K562 (cell line): ENCODE measurements at regions not wholly inside any gene's neighbourhood (a gene's known extent, or its start where the extent isn't known, plus 50 kb on each side); places are given as distances from the start of the nearest gene placed in this dataset.

Source experiments
- ATAC-seq: fragments of 200-7000 bp; cut with Tn5 transposase; 3 replicates; pipeline ENCODE4 v1.9.1; 2020; ENCODE audit warnings: moderate library complexity
- BruUV-seq: library from RNA; stranded (reverse); fragments of 400-500 nt; replicated peaks from 2 replicates; lab custom pipeline; 2021; lab: Mats Ljungman, UMichigan
- CTCF ChIA-PET: fragments of 300-600 bp; formaldehyde crosslinking; extraction: SDS; loops from one replicate; lab custom pipeline; 2021; ENCODE audit warnings: low intra/inter-chr PET ratio; lab: Yijun Ruan, JAX
- POLR2A ChIA-PET: fragments of 300-600, 350-650 bp; sonication (Branson Sonifier 250); formaldehyde crosslinking; extraction: SDS; loops from one replicate; lab custom pipeline; 2021; ENCODE audit warnings: antibody characterized with exemption, inconsistent platforms; lab: Yijun Ruan, JAX
- DNase-seq, 4 experiments: peaks; one replicate each; pipeline versions ENCODE4 v3.0.0 to v3.0.0-alpha.2; 2011 to 2018; ENCODE audit warnings: low spot score in 3 of 4, mixed read lengths in 3 of 4; ENCODE audit errors: extremely low read depth in 1 of 4
- FAIRE-seq: peaks from 2 replicates; lab custom pipeline; 2011; peaks lifted over from hg19 to GRCh38; lab: Jason Lieb, UNC
- H2AFZ ChIP-seq: 2 replicates; pipeline ENCODE4 v1.6.0; 2011; ENCODE audit warnings: low read depth, low read length, control low read depth, inconsistent platforms
- H3K27ac ChIP-seq: fragments of 200-600 bp; 3 replicates; pipeline ENCODE4 v1.8.0; 2011; ENCODE audit warnings: low read depth, mild to moderate bottlenecking, control low read depth, inconsistent platforms, low read length, moderate library complexity, mixed read lengths; ENCODE audit errors: extremely low read depth
- H3K27me3 ChIP-seq, 2 experiments: fragments of 300-600 bp in 1 of 2; 2 replicates in 1 of 2; 3 replicates in 1 of 2; pipeline versions ENCODE4 v1.6.0 to v1.8.0; 2011; ENCODE audit warnings: inconsistent platforms in 2 of 2, low read length in 2 of 2, mild to moderate bottlenecking in 1 of 2, mixed read lengths in 1 of 2, moderate library complexity in 1 of 2; ENCODE audit not compliant: control insufficient read depth in 2 of 2, insufficient read depth in 2 of 2
- H3K36me3 ChIP-seq: fragments of 300-600 bp; 3 replicates; pipeline ENCODE4 v1.8.0; 2011; ENCODE audit warnings: mild to moderate bottlenecking, low read length, inconsistent platforms; ENCODE audit not compliant: control insufficient read depth, insufficient read depth
- H3K4me1 ChIP-seq, 2 experiments: fragments of 200-600 bp in 1 of 2; replicated peaks in 1 of 2; 2 replicates in 1 of 2; 3 replicates in 1 of 2; pipeline versions ENCODE4 v1.5.1 to v1.8.0; 2011; ENCODE audit warnings: inconsistent platforms in 2 of 2, low read length in 2 of 2, mild to moderate bottlenecking in 1 of 2, mixed read lengths in 1 of 2, moderate library complexity in 1 of 2; ENCODE audit not compliant: control insufficient read depth in 2 of 2, insufficient read depth in 2 of 2
- H3K4me2 ChIP-seq: 2 replicates; pipeline ENCODE4 v1.6.1; 2011; ENCODE audit warnings: low read length, control low read depth, inconsistent platforms, mixed read lengths; ENCODE audit not compliant: insufficient read depth
- H3K4me3 ChIP-seq: fragments of 200-600 bp; sonication (generic), shearing (Covaris generic); 2 replicates; pipeline ENCODE4 v1.5.1; 2016; ENCODE audit warnings: control low read depth, inconsistent platforms
- H3K79me2 ChIP-seq: fragments of 200-600 bp; 3 replicates; pipeline ENCODE4 v1.8.0; 2011; ENCODE audit warnings: low read length, inconsistent platforms; ENCODE audit not compliant: control insufficient read depth, insufficient read depth
- H3K9ac ChIP-seq, 2 experiments: 2 replicates each; pipeline versions ENCODE4 v1.6.0 to v1.6.1; 2011; ENCODE audit warnings: low read depth in 2 of 2, low read length in 2 of 2, control low read depth in 1 of 2, inconsistent platforms in 1 of 2, mild to moderate bottlenecking in 1 of 2, mixed read lengths in 1 of 2; ENCODE audit not compliant: insufficient read depth in 1 of 2
- H3K9me1 ChIP-seq: one replicate; pipeline ENCODE4 v1.6.0; 2011; ENCODE audit warnings: inconsistent platforms, mild to moderate bottlenecking, low read length, moderate library complexity; ENCODE audit not compliant: control insufficient read depth, insufficient read depth
- H3K9me3 ChIP-seq: replicated peaks from 2 replicates; pipeline ENCODE4 v1.5.1; 2011; ENCODE audit warnings: low read depth, low read length, inconsistent platforms; ENCODE audit not compliant: control insufficient read depth, insufficient read depth
- H4K20me1 ChIP-seq: replicated peaks from 2 replicates; pipeline ENCODE4 v1.6.1; 2011; ENCODE audit warnings: low read length, inconsistent platforms, mixed read lengths; ENCODE audit not compliant: control insufficient read depth, insufficient read depth
- BDP1 ChIP-seq: IDR thresholded peaks from 3 replicates; pipeline ENCODE4 v1.6.1; 2011; ENCODE audit not compliant: insufficient read length, insufficient read depth
- CEBPG ChIP-seq, 3 experiments: fragments of 200-800 bp in 1 of 3; sonication (Bioruptor generic) in 1 of 3; sonication (generic) in 1 of 3; formaldehyde crosslinking in 1 of 3; IDR thresholded peaks in 2 of 3; conservative IDR thresholded peaks in 1 of 3; 2 replicates each; pipeline versions ENCODE4 v1.6.1 to v1.8.0; 2016 to 2022; ENCODE audit warnings: missing compliant biosample characterization in 2 of 3, missing genetic modification characterization in 2 of 3, mild to moderate bottlenecking in 1 of 3, missing genetic modification reagents in 1 of 3
- ETS1 ChIP-seq: conservative IDR thresholded peaks from 2 replicates; pipeline ENCODE4 v1.6.1; 2011; ENCODE audit warnings: low read depth, mild to moderate bottlenecking, low read length; ENCODE audit not compliant: control insufficient read depth
- FOXA1 ChIP-seq: fragments of 450-650 bp; IDR thresholded peaks from 2 replicates; pipeline ENCODE4 v1.6.1; 2016; ENCODE audit warnings: mild to moderate bottlenecking, borderline replicate concordance
- HNRNPUL1 ChIP-seq: fragments of 200-400 bp; formaldehyde crosslinking; IDR thresholded peaks from 2 replicates; pipeline ENCODE4 v1.6.1; 2017; ENCODE audit warnings: low read length
- MEF2D ChIP-seq: conservative IDR thresholded peaks from 2 replicates; pipeline ENCODE4 v1.6.1; 2016; ENCODE audit warnings: low read depth, missing genetic modification characterization, missing compliant biosample characterization
- MEIS2 ChIP-seq: fragments of 450-650 bp; IDR thresholded peaks from 2 replicates; pipeline ENCODE4 v1.6.1; 2014; ENCODE audit warnings: mild to moderate bottlenecking; ENCODE audit not compliant: partially characterized antibody
- NFE2 ChIP-seq: IDR thresholded peaks from 2 replicates; pipeline ENCODE4 v1.6.1; 2014; ENCODE audit warnings: antibody characterized with exemption, low read depth
- NFIX ChIP-seq: fragments of 250-450 bp; sonication (Bioruptor Pico); IDR thresholded peaks from 2 replicates; pipeline ENCODE4 v1.4.0; 2020; ENCODE audit warnings: low read depth, mild to moderate bottlenecking, moderate library complexity
- PCBP2 ChIP-seq: fragments of 200-400 bp; formaldehyde crosslinking; IDR thresholded peaks from 2 replicates; pipeline ENCODE4 v1.6.1; 2018; ENCODE audit warnings: low read length, low read depth, mild to moderate bottlenecking, moderate library complexity; ENCODE audit not compliant: poor library complexity, severe bottlenecking
- PHF8 ChIP-seq: fragments of 200-600 bp; sonication (generic); IDR thresholded peaks from 2 replicates; pipeline ENCODE4 v1.6.1; 2012; ENCODE audit warnings: mixed run types, mild to moderate bottlenecking, inconsistent platforms, low read length, moderate library complexity, borderline replicate concordance
- RBM39 ChIP-seq: fragments of 200-400 bp; formaldehyde crosslinking; optimal IDR thresholded peaks from 2 replicates; pipeline ENCODE3; 2018; ENCODE audit warnings: low read depth, low read length
- SP2 ChIP-seq: IDR thresholded peaks from 2 replicates; pipeline ENCODE4 v1.6.1; 2011; ENCODE audit warnings: mild to moderate bottlenecking, low read depth, low read length, moderate library complexity; ENCODE audit not compliant: poor library complexity, severe bottlenecking; ENCODE audit errors: extremely low read depth
- TGIF2 ChIP-seq: sonication (generic); formaldehyde crosslinking; IDR thresholded peaks from 2 replicates; pipeline ENCODE4 v1.8.1; 2022; ENCODE audit warnings: mild to moderate bottlenecking, missing genetic modification reagents, moderate library complexity
- ZNF184 ChIP-seq: sonication (generic); formaldehyde crosslinking; IDR thresholded peaks from 2 replicates; pipeline ENCODE4 v1.5.0; 2020; ENCODE audit warnings: missing genetic modification reagents
- ZNF696 ChIP-seq: fragments of 250-450 bp; sonication (Bioruptor Pico); conservative IDR thresholded peaks from 2 replicates; pipeline ENCODE4 v1.4.0; 2020; ENCODE audit warnings: mild to moderate bottlenecking, moderate library complexity
- WGBS: fragments of 100-300 bp; shearing (Covaris generic); methylation state at CpG from one replicate; pipeline ENCODE4 v1.1.6; 2016; ENCODE audit warnings: low coverage, mixed read lengths; ENCODE audit not compliant: insufficient coverage; ENCODE audit errors: missing lambda C conversion rate; 5-methylcytosine and 5-hydroxymethylcytosine counted together
- in situ Hi-C: fragments of 300-500 bp; cut with MboI; formaldehyde crosslinking; loops from 4 replicates; pipeline ENCODE4 v1.15.0; 2018; ENCODE audit warnings: inconsistent platforms, mixed read lengths
- intact Hi-C: fragments of 100-400 bp; cut with micrococcal nuclease; formaldehyde crosslinking; loops from 2 replicates; pipeline ENCODE4 v1.14.2; 2022

GRCh38 chr18:68354176-68354575 is 360.7 kb downstream of the TMX3 start:
- Histone ChIP-seq H3K9me3 (no peaks in the 10 kb centered on the region), H3K4me2 (no peak overlapping the region), H4K20me1 (no peaks in the 10 kb centered on the region), H2AFZ (no peak overlapping the region), H3K27me3 (no peaks in the 10 kb centered on the region), H3K9me1 (no peaks in the 10 kb centered on the region), H3K4me3 (no peak overlapping the region), H3K36me3 (no peaks in the 10 kb centered on the region), H3K9ac (no peak overlapping the region), H3K79me2 (no peaks in the 10 kb centered on the region), H3K27ac (no peak overlapping the region), H3K4me1 (no peaks in the 10 kb centered on the region)
- no peak for TF ChIP-seq TGIF2 (CRISPR knock-in tag)
- no peak for TF ChIP-seq PCBP2
- no peak for TF ChIP-seq MEF2D
- ATAC-seq: no peak
- POLR2A ChIA-PET: no interaction called here
- no peak for FAIRE-seq
- WGBS: 0% methylated on average over 1 of the region's 1 CpG
- CTCF ChIA-PET: no interaction called here
- no TSS peak for BruUV-seq
- DNase-seq: no peak
- in situ Hi-C loops (no loop called here), intact Hi-C loops (no loop called here)

- no peak overlapping the region for H3K9ac ChIP-seq
- H3K9me3 ChIP-seq: no peaks in the 10 kb centered on the region
- BruUV-seq: no TSS peak
- ATAC-seq: no peak
- no peaks in the 10 kb centered on the region for H3K79me2 ChIP-seq
- in situ Hi-C loops (no loop called here), intact Hi-C loops (no loop called here)
- 0% methylated on average over 2 of the region's 2 CpGs for WGBS
- POLR2A ChIA-PET: no interaction called here
- no peak for FAIRE-seq
- H3K27ac ChIP-seq: no peak overlapping the region
- H3K4me3 ChIP-seq: no peak overlapping the region
- H3K4me1 ChIP-seq: no peaks in the 10 kb centered on the region
- H3K27me3 ChIP-seq: no peaks in the 10 kb centered on the region
- H3K36me3 ChIP-seq: no peaks in the 10 kb centered on the region
- H3K9me1 ChIP-seq: no peaks in the 10 kb centered on the region
- no peak for DNase-seq
- CTCF ChIA-PET: no interaction called here
- no peak overlapping the region for H2AFZ ChIP-seq
- H4K20me1 ChIP-seq: no peaks in the 10 kb centered on the region
- no peak overlapping the region for H3K4me2 ChIP-seq
- TF ChIP-seq PHF8: no peak
- no peak for TF ChIP-seq RBM39
- TF ChIP-seq ZNF696 (CRISPR knock-in tag): no peak
- no peak for TF ChIP-seq ZNF184 (CRISPR knock-in tag)
- no peak for TF ChIP-seq CEBPG (CRISPR knock-in tag; IDR thresholded peaks at IDR 0.05)
- no peak for TF ChIP-seq CEBPG (tag; conservative IDR thresholded peaks at IDR 0.05 in 1 of 2, IDR thresholded peaks at IDR 0.05 in 1 of 2)
- no peak for TF ChIP-seq BDP1
- TF ChIP-seq FOXA1: no peak
- TF ChIP-seq MEIS2: no peak
- no peak for TF ChIP-seq NFE2
- no peak for TF ChIP-seq NFIX (CRISPR knock-in tag)
- no peak for TF ChIP-seq ETS1
- no peak for TF ChIP-seq SP2
- TF ChIP-seq HNRNPUL1: no peak
These were observed 372.8 kb downstream of the TMX3 start for GRCh38 chr18:68342039-68342659.
